ENCODE measurements at regions not wholly inside any gene's neighbourhood (a gene's known extent, or its start where the extent isn't known, plus 50 kb on each side); places are given as distances from the start of the nearest gene placed in this dataset.

- DNase-seq (ENCODE audit: low spot score) = no peak
Observed at GRCh38 chr13:103326326-103326725, 260.1 kb upstream of the SLC10A2 start.

- no peak for DNase-seq (ENCODE audit: low spot score)
Observed at GRCh38 chr13:103325672-103326071, 259.5 kb upstream of the SLC10A2 start.

- no peak for DNase-seq (ENCODE audit: low spot score)
Observed at GRCh38 chr13:103324641-103325040, 258.4 kb upstream of the SLC10A2 start.

- DNase-seq (ENCODE audit: low spot score) = peak; percentile 20
Observed at GRCh38 chr13:103315711-103316110, 249.5 kb upstream of the SLC10A2 start.

GRCh38 chr13:103312467-103312866 is 246.2 kb upstream of the SLC10A2 start:
- DNase-seq (ENCODE audit: low spot score) = no peak

GRCh38 chr13:103308667-103309066 is 242.4 kb upstream of the SLC10A2 start:
- DNase-seq (ENCODE audit: low spot score) = no peak

GRCh38 chr13:103306163-103306562 is 239.9 kb upstream of the SLC10A2 start:
- no peak for DNase-seq (ENCODE audit: low spot score)

GRCh38 chr13:103303078-103303651 is 236.9 kb upstream of the SLC10A2 start:
- no peak for DNase-seq (ENCODE audit: low spot score)

GRCh38 chr13:103302676-103303075 is 236.5 kb upstream of the SLC10A2 start:
- DNase-seq (ENCODE audit: low spot score) = no peak

- no peak for DNase-seq (ENCODE audit: low spot score)
Observed at GRCh38 chr13:103299079-103299478, 232.9 kb upstream of the SLC10A2 start.

- no peak for DNase-seq (ENCODE audit: low spot score)
Observed at GRCh38 chr13:103297083-103297482, 230.9 kb upstream of the SLC10A2 start.

- no peak for DNase-seq (ENCODE audit: low spot score)
Observed at GRCh38 chr13:103291798-103292572, 225.8 kb upstream of the SLC10A2 start.

- peak; percentile 33 for DNase-seq (ENCODE audit: low spot score)
Observed at GRCh38 chr13:103291226-103291625, 225.0 kb upstream of the SLC10A2 start.

GRCh38 chr13:103289681-103290080 is 223.5 kb upstream of the SLC10A2 start:
- no peak for DNase-seq (ENCODE audit: low spot score)

GRCh38 chr13:103288114-103288513 is 221.9 kb upstream of the SLC10A2 start:
- DNase-seq (ENCODE audit: low spot score) = peak; percentile 10

- peak; percentile 57 for DNase-seq (ENCODE audit: low spot score)
Observed at GRCh38 chr13:103287659-103288058, 221.4 kb upstream of the SLC10A2 start.

- DNase-seq (ENCODE audit: low spot score) = no peak
Observed at GRCh38 chr13:103284466-103284865, 218.2 kb upstream of the SLC10A2 start.

- DNase-seq (ENCODE audit: low spot score) = peak; percentile 56
Observed at GRCh38 chr13:103283451-103283820, 217.2 kb upstream of the SLC10A2 start.

- peak; percentile 96 for DNase-seq (ENCODE audit: low spot score)
Observed at GRCh38 chr13:103282571-103283450, 216.6 kb upstream of the SLC10A2 start.

- peak; percentile 20 for DNase-seq (ENCODE audit: low spot score)
Observed at GRCh38 chr13:103277959-103278694, 211.9 kb upstream of the SLC10A2 start.

GRCh38 chr13:103276775-103277498 is 210.7 kb upstream of the SLC10A2 start:
- no peak for DNase-seq (ENCODE audit: low spot score)

Measured in kidney tubule cell (primary cell).